ENCODE measurements at regions not wholly inside any gene's neighbourhood (a gene's known extent, or its start where the extent isn't known, plus 50 kb on each side); places are given as distances from the start of the nearest gene placed in this dataset.

- no peak for TF ChIP-seq CTCF (IDR thresholded peaks at IDR 0.05 in 2 of 3, conservative IDR thresholded peaks at IDR 0.05 in 1 of 3; ENCODE audit: control insufficient read depth in 2 of 3, extremely low read depth in 1 of 3, insufficient read depth in 1 of 3, low read depth in 3 of 3, low read length in 3 of 3)
- TF ChIP-seq HDAC6 (IDR thresholded peaks at IDR 0.05; ENCODE audit: unreplicated experiment) = no peak
- no peak for TF ChIP-seq TAF1 (IDR thresholded peaks at IDR 0.05; ENCODE audit: borderline replicate concordance, low read depth, low read length)
- no peak for TF ChIP-seq POLR2A (IDR thresholded peaks at IDR 0.05; ENCODE audit: low read depth, low read length)
- TF ChIP-seq RCOR1 (conservative IDR thresholded peaks at IDR 0.05; ENCODE audit: low read depth, low read length) = no peak
- no peak for TF ChIP-seq SRF (IDR thresholded peaks at IDR 0.05; ENCODE audit: low read depth in 2 of 2, low read length in 2 of 2)
- no peak for TF ChIP-seq BRCA1 (IDR thresholded peaks at IDR 0.05; ENCODE audit: low read depth, low read length)
- TF ChIP-seq NRF1 (conservative IDR thresholded peaks at IDR 0.05; ENCODE audit: low read depth, low read length) = no peak
- no peak for TF ChIP-seq CEBPB (IDR thresholded peaks at IDR 0.05; ENCODE audit: borderline replicate concordance in 1 of 2, low read depth in 2 of 2, low read length in 2 of 2)
- no peak for TF ChIP-seq NFYB (IDR thresholded peaks at IDR 0.05; ENCODE audit: insufficient read depth, low read depth, low read length)
- TF ChIP-seq REST (IDR thresholded peaks at IDR 0.05; ENCODE audit: low read depth, low read length) = no peak
These were observed 196.1 kb upstream of the RXFP2 start for GRCh38 chr13:31543190-31543589.

Measured in GM12878 (cell line).